ENCODE measurements at regions not wholly inside any gene's neighbourhood (a gene's known extent, or its start where the extent isn't known, plus 50 kb on each side); places are given as distances from the start of the nearest gene placed in this dataset.
"Not testable (repeated sequence)": the region's sequence is repeated elsewhere in the genome, so short reads cannot be mapped to it uniquely, and the experiment has no call there.

DNA sequence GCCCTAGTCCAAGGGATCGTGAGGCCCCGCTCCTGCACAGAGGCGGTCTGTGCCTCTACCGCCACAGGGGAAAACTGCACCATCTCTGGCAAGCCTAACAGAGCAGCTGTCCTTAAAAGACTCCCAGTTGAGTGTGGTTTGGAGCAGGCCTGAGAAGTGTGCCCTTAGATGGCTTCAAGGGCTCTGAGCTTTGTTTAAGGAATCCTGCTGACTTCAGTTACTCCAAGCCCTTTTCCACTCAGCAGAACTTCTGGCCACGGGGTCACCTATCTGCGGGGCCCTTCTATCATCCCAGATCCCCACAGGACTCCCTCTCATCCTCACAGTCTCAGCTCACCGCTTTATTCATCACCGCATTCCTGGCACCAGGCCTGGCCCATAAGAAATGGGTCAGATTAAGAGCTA, 131.5 kb downstream of the CCDC74A start:
- Histone ChIP-seq H3K4me3 (no peak overlapping the region), H3K9me3 (no peaks in the 10 kb centered on the region), H3K36me3 (ENCODE audit: low read depth) (no peaks in the 10 kb centered on the region), H3K4me1 (ENCODE audit: low read depth) (no peaks in the 10 kb centered on the region)
- DNase-seq (no peak), ATAC-seq (no peak)
- TF ChIP-seq CTCF (IDR thresholded peaks at IDR 0.05) = no peak
- intact Hi-C loops (cut with DNase I, micrococcal nuclease) = no loop called here

- ATAC-seq; H3K36me3 ChIP-seq (ENCODE audit: low read depth); intact Hi-C loops (cut with DNase I, micrococcal nuclease); H3K4me3 ChIP-seq; DNase-seq; H3K9me3 ChIP-seq; H3K4me1 ChIP-seq (ENCODE audit: low read depth): not testable (repeated sequence)
Measured at GRCh38 chr2:131661101-131661782, 133.6 kb downstream of the CCDC74A start.

- ATAC-seq; H3K4me1 ChIP-seq (ENCODE audit: low read depth); DNase-seq; H3K9me3 ChIP-seq; H3K36me3 ChIP-seq (ENCODE audit: low read depth); H3K4me3 ChIP-seq; intact Hi-C loops (cut with DNase I, micrococcal nuclease): not testable (repeated sequence)
Measured at GRCh38 chr2:131661884-131662535, 134.3 kb downstream of the CCDC74A start.

GRCh38 chr2:131663501-131663900, 135.8 kb downstream of the CCDC74A start:
- not testable (repeated sequence) for ATAC-seq

DNA sequence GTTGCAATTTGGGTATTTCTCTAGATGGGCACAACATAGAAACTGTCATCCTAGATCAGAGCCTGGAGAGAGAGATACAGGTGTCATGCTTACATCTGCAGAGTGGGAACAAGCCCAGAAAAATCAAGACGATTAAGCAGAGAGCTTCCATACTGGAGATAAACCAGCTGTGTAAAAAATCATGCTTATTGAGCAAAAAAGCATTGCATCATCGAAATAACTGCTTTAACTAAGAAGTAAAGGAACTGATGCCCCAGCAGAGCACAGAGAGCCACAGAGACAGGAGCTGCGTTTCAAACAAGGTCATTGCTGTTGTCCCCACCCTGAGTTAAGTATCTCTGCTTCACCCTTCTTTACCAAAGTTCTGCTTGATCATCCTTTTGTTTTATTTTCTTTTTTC, 138.0 kb downstream of the CCDC74A start:
- H3K9me3 ChIP-seq; H3K36me3 ChIP-seq (ENCODE audit: low read depth); H3K4me3 ChIP-seq; ATAC-seq; DNase-seq; H3K4me1 ChIP-seq (ENCODE audit: low read depth); intact Hi-C loops (cut with DNase I, micrococcal nuclease): not testable (repeated sequence)

More at GRCh38 chr2:131663501-131663900, 135.8 kb downstream of the CCDC74A start:
- H3K36me3 ChIP-seq (ENCODE audit: low read depth); H3K4me1 ChIP-seq (ENCODE audit: low read depth); H3K4me3 ChIP-seq; H3K9me3 ChIP-seq; intact Hi-C loops (cut with DNase I, micrococcal nuclease); DNase-seq: not testable (repeated sequence)

GRCh38 chr2:131668794-131669540, 141.3 kb downstream of the CCDC74A start:
- not testable (repeated sequence) for ATAC-seq

DNA sequence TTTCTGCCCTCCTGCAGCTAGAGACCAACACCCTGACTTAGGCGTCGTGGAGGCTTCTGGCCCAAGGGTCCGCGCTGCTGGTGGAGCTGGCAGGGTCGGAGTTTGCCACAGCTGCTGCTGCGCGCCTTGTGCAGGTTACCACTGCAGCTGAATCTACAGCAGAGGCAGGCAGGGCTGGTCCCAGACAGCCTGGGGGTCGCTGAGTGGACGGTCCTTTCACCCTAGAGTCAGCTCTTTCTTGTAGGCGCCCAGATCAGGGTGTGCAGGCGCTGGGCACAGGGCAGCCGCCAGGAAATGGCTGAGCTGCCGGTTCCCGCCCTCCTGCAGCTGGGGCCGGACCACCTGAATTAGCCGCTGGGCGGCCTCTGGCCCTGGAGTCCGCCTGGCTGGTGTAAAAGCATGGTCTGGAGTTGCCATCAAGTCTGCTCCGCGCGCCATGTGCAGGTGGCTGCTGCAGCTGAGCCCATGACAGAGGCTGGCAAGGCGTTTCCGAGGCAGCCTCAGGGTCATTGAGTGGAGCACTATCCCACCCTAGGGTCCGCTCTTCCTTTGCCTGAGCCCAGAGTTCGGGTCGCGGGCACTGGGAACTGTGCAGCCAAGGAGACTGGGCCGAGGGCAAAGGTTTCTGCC, 144.3 kb downstream of the CCDC74A start:
- ATAC-seq; H3K9me3 ChIP-seq; H3K36me3 ChIP-seq (ENCODE audit: low read depth); H3K4me3 ChIP-seq; intact Hi-C loops (cut with DNase I, micrococcal nuclease): not testable (repeated sequence)
- H3K4me1 ChIP-seq (ENCODE audit: low read depth) = peaks cover 21% of the 10 kb centered on the region
- peak in 1 of 3 donors; percentile 44 for DNase-seq

More at GRCh38 chr2:131668794-131669540, 141.3 kb downstream of the CCDC74A start:
- H3K4me3 ChIP-seq; intact Hi-C loops (cut with DNase I, micrococcal nuclease); DNase-seq; H3K36me3 ChIP-seq (ENCODE audit: low read depth); H3K9me3 ChIP-seq: not testable (repeated sequence)
- H3K4me1 ChIP-seq (ENCODE audit: low read depth) = peaks cover 19% of the 10 kb centered on the region

DNA sequence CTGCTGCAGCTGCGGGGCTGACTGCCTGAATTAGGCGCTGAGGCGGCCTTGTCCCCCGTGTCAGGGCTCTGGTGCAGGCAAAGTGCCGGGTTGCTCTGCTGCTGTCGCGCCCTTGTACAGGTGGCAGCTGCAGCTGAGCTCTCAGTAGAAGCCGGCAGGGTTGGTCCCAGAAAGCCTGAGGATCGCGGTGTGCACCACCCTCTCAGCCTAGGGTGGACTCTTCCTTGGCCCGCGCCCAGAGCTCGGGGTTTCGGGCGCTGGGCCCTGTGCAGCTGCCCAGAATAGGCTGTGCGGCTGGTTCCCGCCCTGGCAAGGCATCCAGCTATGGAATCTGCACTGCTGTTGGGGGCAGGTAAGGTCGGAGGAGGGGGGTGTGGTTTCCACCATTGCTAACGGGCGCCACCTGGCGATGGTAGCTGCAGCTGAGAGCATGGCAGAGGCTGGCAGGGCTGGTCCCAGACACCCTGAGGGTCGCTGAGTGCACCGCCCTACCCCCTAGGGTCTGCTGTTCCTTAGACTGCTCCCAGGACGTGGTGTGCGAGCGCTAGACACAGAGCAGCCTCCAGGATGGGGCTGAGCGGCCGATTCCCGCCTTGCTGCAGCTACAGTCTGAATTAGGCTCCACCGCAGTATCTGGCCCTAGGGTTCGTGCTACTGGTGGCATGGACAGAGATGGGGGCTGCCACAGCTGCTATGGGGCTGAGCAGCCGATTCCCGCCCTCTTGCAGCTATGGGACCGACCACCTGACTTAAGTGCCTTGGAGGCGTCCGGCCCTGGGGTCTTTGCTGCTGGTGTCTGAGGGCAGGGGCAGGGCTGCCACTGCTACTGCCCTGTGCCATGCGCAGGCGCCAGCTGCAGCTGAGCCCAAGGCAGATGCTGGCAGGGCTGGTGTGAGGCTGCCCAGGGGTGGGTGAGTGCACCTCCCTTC, 145.0 kb downstream of the CCDC74A start:
- peaks cover 21% of the 10 kb centered on the region for H3K4me1 ChIP-seq (ENCODE audit: low read depth)
- intact Hi-C loops (cut with DNase I, micrococcal nuclease); H3K9me3 ChIP-seq; H3K4me3 ChIP-seq; H3K36me3 ChIP-seq (ENCODE audit: low read depth): not testable (repeated sequence)
- peak; percentile 59 to 83 (median 82) for DNase-seq
- TF ChIP-seq CTCF (IDR thresholded peaks at IDR 0.05) = peak; percentile 44
- peak; percentile 98 for ATAC-seq
